Naive thymus-derived CD8-positive, alpha-beta T cell (primary cell): ENCODE measurements at regions not wholly inside any gene's neighbourhood (a gene's known extent, or its start where the extent isn't known, plus 50 kb on each side); places are given as distances from the start of the nearest gene placed in this dataset.

Source experiments
- ATAC-seq, 2 donors: fragments of 150-1000 bp; cut with Tn5 transposase in 1 of 2; sonication (Bioruptor Pico), chemical (Tn5 transposase) in 1 of 2; 1 replicate in 1 of 2; 2 replicates in 1 of 2; pipeline ENCODE4 v1.10.0; 2021; ENCODE audit warnings: mild to moderate bottlenecking in 2 of 2, moderate library complexity in 2 of 2
- POLR2A ChIA-PET: fragments of 350-600 bp; sonication (Branson Sonifier 250); formaldehyde crosslinking; loops from one replicate; lab custom pipeline; 2021; ENCODE audit warnings: antibody characterized with exemption; lab: Charles Lee
- DNase-seq, 10 donors: peaks; one replicate each; pipeline versions ENCODE4 v3.0.0 to v3.0.0-alpha.2; 2020 to 2022
- H3K27ac Mint-ChIP-seq, 10 donors: one replicate each; pipeline ENCODE4 v1.8.0; 2020 to 2022; ENCODE audit warnings: mild to moderate bottlenecking in 10 of 10, mixed read lengths in 10 of 10, moderate library complexity in 4 of 10, inconsistent platforms in 1 of 10
- H3K27me3 Mint-ChIP-seq, 5 donors: one replicate each; pipeline ENCODE4 v1.8.0; 2021 to 2022; ENCODE audit warnings: mixed read lengths in 5 of 5
- H3K36me3 Mint-ChIP-seq, 3 donors: one replicate each; pipeline ENCODE4 v1.8.0; 2020 to 2022; ENCODE audit warnings: mixed read lengths in 3 of 3, mild to moderate bottlenecking in 2 of 3, inconsistent platforms in 1 of 3
- H3K4me1 Mint-ChIP-seq, 4 donors: one replicate each; pipeline ENCODE4 v1.8.0; 2021 to 2022; ENCODE audit warnings: mixed read lengths in 4 of 4
- H3K4me3 Mint-ChIP-seq, 10 donors: one replicate each; pipeline ENCODE4 v1.8.0; 2020 to 2022; ENCODE audit warnings: mild to moderate bottlenecking in 10 of 10, mixed read lengths in 10 of 10, moderate library complexity in 6 of 10, inconsistent platforms in 1 of 10
- H3K9me3 Mint-ChIP-seq, 9 donors: one replicate each; pipeline ENCODE4 v1.8.0; 2020 to 2022; ENCODE audit warnings: mixed read lengths in 9 of 9, mild to moderate bottlenecking in 3 of 9, inconsistent platforms in 1 of 9, moderate library complexity in 1 of 9

- Mint-ChIP-seq H3K27ac (no peak overlapping the region), H3K36me3 (no peaks in the 10 kb centered on the region), H3K9me3 (no peaks in the 10 kb centered on the region), H3K27me3 (peaks cover 2 to 17% (median 6%) of the 10 kb centered on the region in 5 donors), H3K4me1 (peaks cover 0 to 2% (median 0%) of the 10 kb centered on the region in 4 donors), H3K4me3 (no peak overlapping the region)
- no peak for DNase-seq
- POLR2A ChIA-PET, result no interaction called here
- no peak for ATAC-seq
Observed at GRCh38 chr9:86706391-86706790, 240.9 kb downstream of the GAS1 start.

GRCh38 chr9:86705490-86705889 lies 241.8 kb downstream of the GAS1 start:
- Mint-ChIP-seq H3K27ac (no peak overlapping the region), H3K36me3 (no peaks in the 10 kb centered on the region), H3K4me1 (peaks cover 0 to 2% (median 0%) of the 10 kb centered on the region in 4 donors), H3K4me3 (no peak overlapping the region), H3K9me3 (no peaks in the 10 kb centered on the region), H3K27me3 (peaks cover 2 to 26% (median 6%) of the 10 kb centered on the region in 5 donors)
- DNase-seq, result no peak
- no peak for ATAC-seq
- POLR2A ChIA-PET, result no interaction called here

DNA sequence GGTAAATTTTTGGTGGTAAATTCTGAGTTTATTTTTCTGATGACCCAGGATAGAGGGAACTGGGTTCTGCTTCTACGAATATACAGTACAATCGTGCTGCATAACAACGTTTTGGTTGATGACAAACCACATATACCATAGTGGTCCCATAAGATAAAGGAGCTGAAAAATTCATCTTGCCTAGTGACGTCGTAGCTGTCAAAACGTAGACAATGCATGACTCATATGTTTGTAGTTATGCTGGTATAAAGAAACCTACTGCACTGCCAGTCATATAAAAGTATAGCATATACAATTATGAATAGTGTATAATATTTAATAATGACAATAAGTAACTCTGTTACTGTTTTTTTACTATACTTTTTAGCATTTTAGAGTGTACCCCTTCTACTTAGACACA lies 244.0 kb downstream of the GAS1 start:
- ATAC-seq (no peak), DNase-seq (no peak)
- Mint-ChIP-seq H3K27me3 (peaks cover 2 to 26% (median 6%) of the 10 kb centered on the region in 5 donors), H3K9me3 (no peaks in the 10 kb centered on the region), H3K4me3 (no peak overlapping the region), H3K27ac (no peak overlapping the region), H3K4me1 (peaks cover 0 to 2% (median 0%) of the 10 kb centered on the region in 4 donors), H3K36me3 (no peaks in the 10 kb centered on the region)
- POLR2A ChIA-PET, result no interaction called here

GRCh38 chr9:86700629-86701028 lies 246.7 kb downstream of the GAS1 start:
- Mint-ChIP-seq H3K9me3 (no peaks in the 10 kb centered on the region), H3K36me3 (no peaks in the 10 kb centered on the region), H3K4me3 (no peak overlapping the region), H3K27me3 (peaks cover 2 to 25% (median 4%) of the 10 kb centered on the region in 5 donors), H3K4me1 (no peaks in the 10 kb centered on the region), H3K27ac (no peak overlapping the region)
- ATAC-seq (no peak), DNase-seq (no peak)
- POLR2A ChIA-PET, result no interaction called here

DNA sequence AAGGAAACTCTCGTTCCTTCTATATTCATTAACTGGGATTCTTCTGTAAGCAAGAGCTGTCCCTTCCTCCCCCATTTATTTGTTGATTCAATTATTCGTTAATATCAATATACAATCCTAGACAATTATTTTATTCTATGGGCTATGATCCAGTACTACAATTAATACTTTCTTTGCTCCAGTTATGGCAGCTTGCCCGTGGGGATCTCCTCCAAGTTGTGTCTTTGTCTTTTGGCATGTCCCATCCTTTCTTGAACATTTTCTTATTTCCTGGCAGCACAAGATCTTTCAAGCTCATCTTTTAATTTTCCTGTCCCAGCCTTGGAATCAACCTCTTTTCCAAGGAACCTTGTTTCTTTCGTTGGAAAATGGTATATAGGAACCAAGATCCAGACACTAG lies 249.3 kb downstream of the GAS1 start:
- no peaks in the 10 kb centered on the region for H3K4me1 Mint-ChIP-seq
- no peak overlapping the region for H3K27ac Mint-ChIP-seq
- H3K4me3 Mint-ChIP-seq, result no peak overlapping the region
- H3K36me3 Mint-ChIP-seq, result no peaks in the 10 kb centered on the region
- no peaks in the 10 kb centered on the region for H3K9me3 Mint-ChIP-seq
- peaks cover 2 to 16% (median 5%) of the 10 kb centered on the region in 5 donors for H3K27me3 Mint-ChIP-seq
- ATAC-seq (no peak), DNase-seq (no peak)
- POLR2A ChIA-PET, result no interaction called here

DNA sequence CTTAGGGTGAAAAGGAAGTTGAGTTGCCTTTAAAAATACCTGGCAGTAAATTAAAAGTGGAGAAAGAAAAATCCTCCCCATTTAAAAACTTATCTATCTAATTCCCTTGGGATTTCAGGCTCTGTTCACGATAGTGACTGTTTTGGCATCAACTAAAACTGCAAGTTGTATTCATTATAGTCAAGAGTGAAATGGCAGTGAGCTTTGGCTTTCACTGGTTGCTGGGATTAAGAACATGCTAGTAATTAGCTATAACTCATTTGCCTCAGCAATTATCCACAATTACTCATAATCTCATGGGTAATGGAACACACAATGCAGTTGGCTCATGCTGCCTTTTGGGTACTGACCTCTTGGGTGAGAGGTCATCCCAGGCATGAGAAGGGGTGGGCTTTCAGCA lies 250.1 kb downstream of the GAS1 start:
- Mint-ChIP-seq H3K27me3 (peaks cover 0 to 16% (median 5%) of the 10 kb centered on the region in 5 donors), H3K36me3 (no peaks in the 10 kb centered on the region), H3K4me3 (no peak overlapping the region), H3K4me1 (no peaks in the 10 kb centered on the region), H3K9me3 (no peaks in the 10 kb centered on the region), H3K27ac (no peak overlapping the region)
- DNase-seq (no peak), ATAC-seq (no peak)
- POLR2A ChIA-PET, result no interaction called here

GRCh38 chr9:86695910-86696424 lies 251.3 kb downstream of the GAS1 start:
- no peaks in the 10 kb centered on the region for H3K9me3 Mint-ChIP-seq
- H3K4me1 Mint-ChIP-seq, result no peaks in the 10 kb centered on the region
- no peak overlapping the region for H3K27ac Mint-ChIP-seq
- H3K27me3 Mint-ChIP-seq, result peaks cover 0 to 4% (median 0%) of the 10 kb centered on the region in 5 donors
- H3K4me3 Mint-ChIP-seq, result no peak overlapping the region
- POLR2A ChIA-PET, result no interaction called here
- DNase-seq (no peak), ATAC-seq (no peak)
- H3K36me3 Mint-ChIP-seq, result no peaks in the 10 kb centered on the region

GRCh38 chr9:86690034-86690433 lies 257.3 kb downstream of the GAS1 start:
- Mint-ChIP-seq H3K9me3 (no peaks in the 10 kb centered on the region), H3K4me3 (no peak overlapping the region), H3K36me3 (no peaks in the 10 kb centered on the region), H3K27me3 (peaks cover 4 to 13% (median 5%) of the 10 kb centered on the region in 5 donors), H3K4me1 (no peaks in the 10 kb centered on the region), H3K27ac (no peak overlapping the region)
- DNase-seq, result no peak
- no peak for ATAC-seq
- POLR2A ChIA-PET, result no interaction called here

GRCh38 chr9:86687788-86688187 lies 259.5 kb downstream of the GAS1 start:
- Mint-ChIP-seq H3K4me3 (no peak overlapping the region), H3K27ac (no peak overlapping the region), H3K36me3 (no peaks in the 10 kb centered on the region), H3K4me1 (no peaks in the 10 kb centered on the region), H3K9me3 (no peaks in the 10 kb centered on the region), H3K27me3 (peaks cover 2 to 14% (median 4%) of the 10 kb centered on the region in 5 donors)
- ATAC-seq (no peak), DNase-seq (no peak)
- POLR2A ChIA-PET, result no interaction called here

DNA sequence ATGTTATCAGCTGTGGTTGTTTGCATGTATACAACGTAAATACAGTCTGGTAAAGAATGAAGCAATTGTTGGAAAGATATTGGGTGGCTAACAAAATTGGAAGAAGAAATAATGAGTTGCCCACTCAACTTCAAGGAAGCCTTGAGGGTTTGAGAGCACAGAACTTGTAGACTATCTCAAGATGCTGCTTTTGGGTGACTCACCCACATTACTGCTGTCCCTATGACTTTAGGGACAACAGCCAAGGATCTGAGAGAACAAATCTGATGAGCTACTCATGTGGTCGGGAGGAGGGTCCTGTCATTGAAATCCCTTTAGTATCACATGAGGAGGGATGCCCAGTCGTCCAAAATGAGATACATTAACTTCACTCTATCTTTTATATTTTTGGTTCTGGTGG lies 261.8 kb downstream of the GAS1 start:
- no peak overlapping the region for H3K27ac Mint-ChIP-seq
- no peaks in the 10 kb centered on the region for H3K36me3 Mint-ChIP-seq
- POLR2A ChIA-PET, result no interaction called here
- ATAC-seq (no peak), DNase-seq (no peak)
- peaks cover 1 to 14% (median 4%) of the 10 kb centered on the region in 5 donors for H3K27me3 Mint-ChIP-seq
- H3K9me3 Mint-ChIP-seq, result no peaks in the 10 kb centered on the region
- H3K4me3 Mint-ChIP-seq, result no peak overlapping the region
- H3K4me1 Mint-ChIP-seq, result no peaks in the 10 kb centered on the region

DNA sequence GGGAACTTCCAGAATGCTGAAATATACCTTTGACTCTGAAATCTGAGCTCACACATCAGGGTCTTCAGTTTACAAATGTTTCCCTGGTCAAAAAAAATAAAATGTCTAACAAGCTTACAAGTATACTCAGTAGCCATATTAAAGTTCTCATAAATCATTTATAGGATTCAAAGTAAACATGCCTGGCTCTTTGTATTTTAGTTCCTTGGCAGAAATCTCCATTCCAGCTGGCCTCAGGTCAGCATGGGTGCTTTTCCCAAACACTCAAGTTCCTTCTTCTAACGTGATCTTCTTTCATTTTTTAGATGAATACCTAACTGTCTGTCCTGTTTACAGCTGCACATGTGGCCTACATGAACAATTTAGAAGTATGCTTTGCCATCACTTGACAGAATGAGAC lies 263.2 kb downstream of the GAS1 start:
- Mint-ChIP-seq H3K27ac (no peak overlapping the region), H3K27me3 (peaks cover 1 to 14% (median 5%) of the 10 kb centered on the region in 5 donors), H3K4me1 (no peaks in the 10 kb centered on the region), H3K4me3 (no peak overlapping the region), H3K9me3 (no peaks in the 10 kb centered on the region), H3K36me3 (no peaks in the 10 kb centered on the region)
- DNase-seq, result no peak
- ATAC-seq, result no peak
- POLR2A ChIA-PET, result no interaction called here

DNA sequence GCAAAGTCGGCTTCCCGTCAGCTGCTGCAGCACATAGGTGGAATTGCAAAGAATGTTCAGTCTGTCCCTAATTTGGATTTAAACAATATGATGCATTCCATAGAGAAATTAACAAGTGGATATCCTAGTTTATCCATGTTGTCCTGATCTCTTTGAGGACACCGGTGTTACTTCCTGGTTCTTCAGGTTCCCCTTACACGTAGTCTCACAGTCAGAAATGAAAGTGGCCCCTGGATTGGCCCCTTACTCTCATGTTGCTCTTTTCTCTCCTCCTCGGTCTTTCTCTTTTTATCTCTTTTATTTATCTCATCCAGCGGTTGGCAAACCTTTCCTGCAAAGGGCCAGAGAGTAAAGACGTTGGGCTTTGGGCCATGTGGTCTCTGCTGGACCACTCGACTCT lies 265.1 kb downstream of the GAS1 start:
- no peaks in the 10 kb centered on the region for H3K36me3 Mint-ChIP-seq
- H3K9me3 Mint-ChIP-seq, result no peaks in the 10 kb centered on the region
- H3K4me3 Mint-ChIP-seq, result peak overlapping the region in 9 of 10 donors; percentile 38 to 81 (median 67)
- ATAC-seq (no peak), DNase-seq (no peak)
- peaks cover 0 to 1% (median 0%) of the 10 kb centered on the region in 4 donors for H3K4me1 Mint-ChIP-seq
- H3K27ac Mint-ChIP-seq, result peak overlapping the region in 7 of 10 donors; percentile 37 to 94 (median 73)
- H3K27me3 Mint-ChIP-seq, result peaks cover 0 to 14% (median 5%) of the 10 kb centered on the region in 5 donors
- POLR2A ChIA-PET, result no interaction called here

DNA sequence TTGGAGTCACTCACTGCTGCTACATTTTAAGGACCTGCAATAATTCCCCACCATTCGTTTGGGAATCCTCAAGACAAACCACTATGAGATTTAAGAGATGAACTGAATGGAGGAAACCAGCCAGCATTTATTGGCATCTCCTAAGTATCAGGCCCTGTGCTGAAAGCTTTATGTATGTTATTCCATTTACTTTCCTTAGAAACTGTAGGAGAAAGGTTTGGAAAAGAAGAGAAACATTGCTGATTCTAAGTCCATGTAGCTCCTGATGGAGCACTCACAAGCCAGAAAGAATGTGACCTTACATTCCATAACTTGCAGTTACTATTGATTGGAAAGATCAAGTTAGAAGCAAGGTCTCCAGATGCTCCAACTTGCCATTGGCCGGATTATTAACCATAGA lies 267.4 kb downstream of the GAS1 start:
- ATAC-seq (no peak), DNase-seq (no peak)
- H3K9me3 Mint-ChIP-seq, result no peaks in the 10 kb centered on the region
- H3K27me3 Mint-ChIP-seq, result peaks cover 0 to 8% (median 1%) of the 10 kb centered on the region in 5 donors
- H3K4me1 Mint-ChIP-seq, result peaks cover 0 to 1% (median 0%) of the 10 kb centered on the region in 4 donors
- no peak overlapping the region for H3K4me3 Mint-ChIP-seq
- no peak overlapping the region for H3K27ac Mint-ChIP-seq
- no peaks in the 10 kb centered on the region for H3K36me3 Mint-ChIP-seq
- POLR2A ChIA-PET, result no interaction called here

GRCh38 chr9:86676396-86676795 lies 270.9 kb downstream of the GAS1 start:
- Mint-ChIP-seq H3K9me3 (no peaks in the 10 kb centered on the region), H3K27ac (no peak overlapping the region), H3K27me3 (peaks cover 0 to 8% (median 3%) of the 10 kb centered on the region in 5 donors), H3K4me1 (peaks cover 0 to 1% (median 0%) of the 10 kb centered on the region in 4 donors), H3K4me3 (no peak overlapping the region), H3K36me3 (no peaks in the 10 kb centered on the region)
- ATAC-seq (no peak), DNase-seq (no peak)
- POLR2A ChIA-PET, result no interaction called here
